NCI-H226 (cell line): ENCODE measurements at regions not wholly inside any gene's neighbourhood (a gene's known extent, or its start where the extent isn't known, plus 50 kb on each side); places are given as distances from the start of the nearest gene placed in this dataset.

Experiments
- DNase-seq: peaks from one replicate; pipeline ENCODE4 v3.0.0-alpha.2; 2015

DNA sequence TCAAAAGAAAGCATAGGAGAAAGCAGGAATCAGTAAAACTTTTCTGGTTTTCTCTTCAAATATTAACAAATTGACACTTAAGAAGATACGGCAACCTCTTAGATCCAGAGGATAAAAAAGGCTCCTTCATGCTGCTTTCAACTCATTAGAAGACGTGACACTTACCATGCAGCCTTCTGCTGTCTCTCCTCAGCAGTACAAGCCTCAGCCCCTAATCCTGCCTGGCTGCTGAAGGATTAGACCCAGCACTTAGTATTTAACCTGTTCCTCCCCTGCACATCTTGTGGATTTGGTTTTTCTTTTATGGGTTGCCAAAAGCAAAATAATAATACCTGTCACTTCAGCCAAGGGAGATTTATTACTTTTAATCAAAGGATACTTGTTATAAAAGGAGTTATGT lies 108.4 kb downstream of the LYZL1 start:
- no peak for DNase-seq

DNA sequence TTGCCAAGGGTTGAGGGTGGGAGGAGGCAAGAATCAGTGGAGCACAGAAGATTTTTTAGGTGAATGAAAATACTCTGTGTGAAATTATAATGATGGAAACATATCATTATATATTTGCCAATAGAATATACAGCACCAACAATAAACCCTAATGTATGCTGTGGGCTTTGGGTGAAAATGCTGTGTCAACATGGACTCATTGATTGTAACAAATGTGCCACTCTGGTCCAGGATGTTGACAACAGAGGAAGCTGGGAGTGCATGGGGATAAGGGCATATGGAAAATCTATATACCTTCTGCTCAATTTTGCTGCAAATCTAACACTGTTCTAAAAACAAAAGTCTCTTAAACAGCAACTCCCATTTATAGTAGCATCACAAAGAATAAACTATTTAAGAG lies 114.3 kb downstream of the LYZL1 start:
- no peak for DNase-seq

DNA sequence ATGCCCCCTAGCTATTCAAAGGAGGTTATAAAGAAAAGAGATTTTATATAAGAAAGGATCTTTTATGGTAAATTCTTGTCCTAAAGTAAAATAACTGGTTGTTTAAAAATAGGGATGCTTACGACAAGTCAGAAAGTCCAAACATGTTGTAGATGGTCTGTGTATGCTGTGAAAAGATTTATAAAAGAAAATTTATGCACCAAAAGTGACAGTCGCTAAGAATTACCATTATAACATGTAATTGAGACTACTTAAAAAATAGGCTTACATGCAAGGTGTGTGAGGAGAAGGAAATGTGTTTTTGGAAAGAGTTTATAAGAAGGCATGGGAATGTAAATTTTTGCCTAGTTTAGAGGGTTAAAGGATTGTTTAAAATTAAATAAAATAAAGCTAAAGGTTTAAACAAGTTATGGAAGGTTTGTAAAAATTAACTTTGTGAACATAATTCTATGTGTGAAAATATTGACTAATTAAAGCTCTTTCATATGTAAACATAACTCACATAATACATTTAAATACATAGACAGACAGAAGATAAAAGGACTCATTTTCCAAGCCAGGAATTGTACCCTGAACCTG lies 118.5 kb downstream of the LYZL1 start:
- DNase-seq: no peak
